PC-9 (cell line): ENCODE measurements at regions not wholly inside any gene's neighbourhood (a gene's known extent, or its start where the extent isn't known, plus 50 kb on each side); places are given as distances from the start of the nearest gene placed in this dataset.

Experiments
- BruUV-seq: library from RNA; stranded (reverse); fragments of 400-500 nt; replicated peaks from 2 replicates; lab custom pipeline; 2021; lab: Mats Ljungman, UMichigan
- CTCF ChIA-PET: fragments of 300-600 bp; sonication (Branson Sonifier 250); formaldehyde crosslinking; loops from one replicate; lab custom pipeline; 2022; ENCODE audit warnings: antibody characterized with exemption; lab: Charles Lee
- POLR2A ChIA-PET: fragments of 300-600 bp; sonication (Branson Sonifier 250); formaldehyde crosslinking; loops from one replicate; lab custom pipeline; 2022; ENCODE audit warnings: antibody characterized with exemption; ENCODE audit not compliant: unreplicated experiment; lab: Charles Lee
- DNase-seq, 2 experiments: peaks; one replicate each; pipeline versions ENCODE4 v3.0.0 to v3.0.0-alpha.2; 2015 to 2022; ENCODE audit warnings: mixed read lengths in 1 of 2
- H2AFZ ChIP-seq: fragments of 200-600 bp; sonication (generic); 2 replicates; pipeline ENCODE4 v1.8.1; 2017; ENCODE audit warnings: antibody characterized with exemption
- H3F3A ChIP-seq: fragments of 200-600 bp; sonication (generic); 2 replicates; pipeline ENCODE4 v1.8.1; 2017; ENCODE audit warnings: antibody characterized with exemption, mild to moderate bottlenecking, low read depth; ENCODE audit not compliant: insufficient read depth
- H3K27ac ChIP-seq: fragments of 200-600 bp; sonication (generic); 2 replicates; pipeline ENCODE4 v1.6.1; 2016; ENCODE audit warnings: mixed run types
- H3K27me3 ChIP-seq: fragments of 200-600 bp; sonication (generic); 2 replicates; pipeline ENCODE4 v1.6.1; 2016; ENCODE audit warnings: low read depth, mixed run types; ENCODE audit not compliant: insufficient read depth
- H3K36me3 ChIP-seq: fragments of 200-600 bp; sonication (generic); 2 replicates; pipeline ENCODE4 v1.6.1; 2016; ENCODE audit warnings: low read depth, mixed run types
- H3K4me1 ChIP-seq: fragments of 200-600 bp; sonication (generic); replicated peaks from 2 replicates; pipeline ENCODE4 v1.6.1; 2016; ENCODE audit warnings: mixed run types; ENCODE audit not compliant: insufficient read depth
- H3K4me2 ChIP-seq: fragments of 200-600 bp; sonication (generic); 2 replicates; pipeline ENCODE4 v1.6.1; 2017; ENCODE audit warnings: mixed run types
- H3K4me3 ChIP-seq: fragments of 200-600 bp; sonication (generic); 2 replicates; pipeline ENCODE4 v1.6.1; 2016; ENCODE audit warnings: mixed run types
- H3K79me2 ChIP-seq: fragments of 200-600 bp; sonication (generic); 2 replicates; pipeline ENCODE4 v1.6.1; 2017; ENCODE audit warnings: low read depth, mixed run types
- H3K9me2 ChIP-seq: fragments of 200-600 bp; sonication (generic); 2 replicates; pipeline ENCODE4 v1.8.1; 2017; ENCODE audit warnings: mild to moderate bottlenecking; ENCODE audit not compliant: insufficient read depth
- H3K9me3 ChIP-seq: fragments of 200-600 bp; sonication (generic); 2 replicates; pipeline ENCODE4 v1.8.1; 2016; ENCODE audit warnings: low read depth; ENCODE audit not compliant: insufficient read depth
- H4K20me1 ChIP-seq: fragments of 200-600 bp; sonication (generic); 2 replicates; pipeline ENCODE4 v1.8.1; 2017; ENCODE audit not compliant: insufficient read depth
- EZH2 ChIP-seq: fragments of 200-600 bp; sonication (generic); IDR thresholded peaks from 2 replicates; pipeline ENCODE4 v1.8.0; 2017; ENCODE audit warnings: antibody characterized with exemption, low read depth
- intact Hi-C: fragments of 100-400 bp; cut with micrococcal nuclease; formaldehyde crosslinking; loops from one replicate; pipeline ENCODE4 v1.10.0; 2022; ENCODE audit not compliant: unreplicated experiment
- TF ChIP-seq, protein P1 (sequence below): fragments of 200-600 bp; sonication (generic); conservative IDR thresholded peaks from 2 replicates; pipeline ENCODE4 v1.6.1; 2017; ENCODE audit warnings: mixed run types, antibody characterized with exemption, mild to moderate bottlenecking, moderate library complexity

DNA sequence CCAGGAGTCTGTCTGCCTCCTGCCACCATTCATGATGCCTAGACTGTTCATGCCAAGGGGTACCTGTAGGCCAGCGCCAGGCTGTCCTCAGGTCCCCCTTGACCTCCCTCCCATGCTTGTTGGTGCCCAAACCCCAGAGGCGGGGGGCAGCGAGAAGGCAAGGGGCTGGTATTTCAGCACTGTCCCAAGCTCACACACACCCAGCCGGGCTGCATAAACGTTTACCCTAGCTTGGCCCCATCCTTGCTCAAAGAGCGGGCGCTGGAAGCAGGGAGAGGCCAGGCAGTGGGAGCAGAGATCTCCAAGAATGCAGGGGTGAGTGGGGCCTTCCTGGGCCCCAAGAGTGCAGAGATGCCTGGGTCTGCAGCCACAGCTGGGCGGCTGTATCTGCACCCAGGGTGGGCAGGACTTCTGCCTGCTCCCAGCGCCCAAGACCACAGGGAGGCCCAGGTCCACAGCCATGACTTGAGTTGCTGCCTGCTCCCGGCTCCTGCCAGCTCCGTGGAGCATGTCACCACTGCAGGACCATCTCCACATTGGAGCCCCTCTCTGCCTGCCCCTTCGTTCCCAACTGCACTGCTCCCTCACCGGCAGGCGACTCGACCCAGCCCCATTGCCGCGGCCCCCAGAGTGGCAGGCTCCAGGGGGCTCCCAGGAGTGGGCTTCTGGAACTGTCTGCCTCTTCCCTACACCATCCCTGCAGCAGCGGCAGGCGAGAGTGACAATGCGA, 616.6 kb downstream of the METTL4 start:
- no peaks in the 10 kb centered on the region for H3K79me2 ChIP-seq
- no peaks in the 10 kb centered on the region for H3K9me2 ChIP-seq
- no peak for TF ChIP-seq EZH2
- TF ChIP-seq, protein P1, sequence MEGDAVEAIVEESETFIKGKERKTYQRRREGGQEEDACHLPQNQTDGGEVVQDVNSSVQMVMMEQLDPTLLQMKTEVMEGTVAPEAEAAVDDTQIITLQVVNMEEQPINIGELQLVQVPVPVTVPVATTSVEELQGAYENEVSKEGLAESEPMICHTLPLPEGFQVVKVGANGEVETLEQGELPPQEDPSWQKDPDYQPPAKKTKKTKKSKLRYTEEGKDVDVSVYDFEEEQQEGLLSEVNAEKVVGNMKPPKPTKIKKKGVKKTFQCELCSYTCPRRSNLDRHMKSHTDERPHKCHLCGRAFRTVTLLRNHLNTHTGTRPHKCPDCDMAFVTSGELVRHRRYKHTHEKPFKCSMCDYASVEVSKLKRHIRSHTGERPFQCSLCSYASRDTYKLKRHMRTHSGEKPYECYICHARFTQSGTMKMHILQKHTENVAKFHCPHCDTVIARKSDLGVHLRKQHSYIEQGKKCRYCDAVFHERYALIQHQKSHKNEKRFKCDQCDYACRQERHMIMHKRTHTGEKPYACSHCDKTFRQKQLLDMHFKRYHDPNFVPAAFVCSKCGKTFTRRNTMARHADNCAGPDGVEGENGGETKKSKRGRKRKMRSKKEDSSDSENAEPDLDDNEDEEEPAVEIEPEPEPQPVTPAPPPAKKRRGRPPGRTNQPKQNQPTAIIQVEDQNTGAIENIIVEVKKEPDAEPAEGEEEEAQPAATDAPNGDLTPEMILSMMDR: no peak
- no TSS peak for BruUV-seq
- no peak overlapping the region for H2AFZ ChIP-seq
- CTCF ChIA-PET: no interaction called here
- no peaks in the 10 kb centered on the region for H3K9me3 ChIP-seq
- intact Hi-C loops: no loop called here
- POLR2A ChIA-PET: no interaction called here
- H3K36me3 ChIP-seq: no peaks in the 10 kb centered on the region
- no peak overlapping the region for H3K27ac ChIP-seq
- H3K4me3 ChIP-seq: no peak overlapping the region
- no peaks in the 10 kb centered on the region for H3K27me3 ChIP-seq
- no peak for DNase-seq
- H3K4me2 ChIP-seq: no peak overlapping the region
- H3K4me1 ChIP-seq: no peaks in the 10 kb centered on the region
- H3F3A ChIP-seq: no peaks in the 10 kb centered on the region
- H4K20me1 ChIP-seq: no peaks in the 10 kb centered on the region

DNA sequence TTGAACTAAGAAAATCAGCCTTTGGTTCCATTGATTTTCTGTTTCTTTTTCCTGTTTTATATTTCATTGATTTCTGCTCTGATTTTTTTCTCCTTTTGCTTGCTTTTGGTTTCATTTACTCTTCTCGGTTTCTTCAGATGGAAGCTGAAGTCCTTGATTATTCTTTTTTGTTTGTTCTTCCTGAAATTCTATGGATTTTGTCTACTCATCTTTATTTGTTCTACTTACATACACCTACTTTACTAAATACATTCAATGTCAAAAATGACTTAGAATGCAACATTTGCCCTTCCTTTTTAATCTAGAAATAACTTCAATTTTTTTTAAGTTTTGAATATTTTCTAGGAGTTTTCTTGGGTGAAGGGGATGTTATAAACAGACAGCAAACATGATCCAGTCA, 612.5 kb downstream of the METTL4 start:
- no peak for DNase-seq
- Histone ChIP-seq H3K36me3 (no peaks in the 10 kb centered on the region), H4K20me1 (no peaks in the 10 kb centered on the region), H3K4me2 (no peak overlapping the region), H3K79me2 (no peaks in the 10 kb centered on the region), H3K4me1 (no peaks in the 10 kb centered on the region), H3K4me3 (no peak overlapping the region), H3F3A (no peaks in the 10 kb centered on the region), H3K27me3 (no peaks in the 10 kb centered on the region), H2AFZ (no peak overlapping the region), H3K27ac (no peak overlapping the region), H3K9me3 (no peaks in the 10 kb centered on the region), H3K9me2 (no peaks in the 10 kb centered on the region)
- ChIA-PET POLR2A (no interaction called here), CTCF (no interaction called here)
- intact Hi-C loops: no loop called here
- TF ChIP-seq EZH2: no peak
- TF ChIP-seq, protein P1: no peak
- BruUV-seq: no TSS peak

DNA sequence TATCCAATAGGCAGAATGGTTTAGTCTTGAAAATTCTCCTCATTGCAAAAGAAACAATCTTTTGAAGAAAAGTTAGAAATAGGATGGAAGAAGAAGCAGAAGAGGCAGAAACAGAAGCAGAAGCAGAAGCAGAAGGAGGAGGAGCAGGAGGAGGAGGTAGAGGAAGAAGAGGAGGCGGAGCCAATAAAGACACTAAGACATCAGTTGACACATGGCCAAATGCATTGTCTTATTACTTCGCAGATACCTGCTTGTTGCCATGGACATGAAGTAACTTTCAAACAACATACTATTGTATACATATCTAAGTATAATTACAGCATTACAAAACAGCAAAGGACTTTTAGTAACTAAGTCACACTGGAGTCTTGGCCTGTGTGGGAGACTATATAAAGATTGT, 606.3 kb downstream of the METTL4 start:
- no peak overlapping the region for H2AFZ ChIP-seq
- H4K20me1 ChIP-seq: no peaks in the 10 kb centered on the region
- TF ChIP-seq EZH2: no peak
- TF ChIP-seq, protein P1: no peak
- no TSS peak for BruUV-seq
- no peak overlapping the region for H3K4me2 ChIP-seq
- no peaks in the 10 kb centered on the region for H3K9me2 ChIP-seq
- no peaks in the 10 kb centered on the region for H3K27me3 ChIP-seq
- no peaks in the 10 kb centered on the region for H3K9me3 ChIP-seq
- no peak for DNase-seq
- no peaks in the 10 kb centered on the region for H3F3A ChIP-seq
- no peak overlapping the region for H3K27ac ChIP-seq
- POLR2A ChIA-PET: no interaction called here
- intact Hi-C loops: no loop called here
- H3K4me3 ChIP-seq: no peak overlapping the region
- CTCF ChIA-PET: no interaction called here
- H3K79me2 ChIP-seq: no peaks in the 10 kb centered on the region
- H3K4me1 ChIP-seq: no peaks in the 10 kb centered on the region
- H3K36me3 ChIP-seq: no peaks in the 10 kb centered on the region
